ENCODE measurements at regions not wholly inside any gene's neighbourhood (a gene's known extent, or its start where the extent isn't known, plus 50 kb on each side); places are given as distances from the start of the nearest gene placed in this dataset.

- 88 to 97% (median 90%) methylated on average over 4 of the region's 4 CpGs for WGBS, 4 donors
- Histone ChIP-seq H3K27me3 (no peaks in the 10 kb centered on the region), H3K9me3 (no peaks in the 10 kb centered on the region), H3K27ac (no peak overlapping the region), H3K4me3 (no peak overlapping the region), H3K36me3 (no peaks in the 10 kb centered on the region), H3K4me1 (peaks cover 0 to 5% (median 0%) of the 10 kb centered on the region in 12 donors)
- TF ChIP-seq POLR2A (IDR thresholded peaks at IDR 0.05) = no peak
- TF ChIP-seq CTCF (IDR thresholded peaks at IDR 0.05) = no peak
- DNase-seq = no peak
- intact Hi-C loops (cut with DNase I) = no loop called here
- ATAC-seq = no peak
These were observed 344.9 kb downstream of the EFNA5 start for GRCh38 chr5:107325866-107326265.

- no peak for DNase-seq
These were observed 345.9 kb downstream of the EFNA5 start for GRCh38 chr5:107324809-107325208.

DNA sequence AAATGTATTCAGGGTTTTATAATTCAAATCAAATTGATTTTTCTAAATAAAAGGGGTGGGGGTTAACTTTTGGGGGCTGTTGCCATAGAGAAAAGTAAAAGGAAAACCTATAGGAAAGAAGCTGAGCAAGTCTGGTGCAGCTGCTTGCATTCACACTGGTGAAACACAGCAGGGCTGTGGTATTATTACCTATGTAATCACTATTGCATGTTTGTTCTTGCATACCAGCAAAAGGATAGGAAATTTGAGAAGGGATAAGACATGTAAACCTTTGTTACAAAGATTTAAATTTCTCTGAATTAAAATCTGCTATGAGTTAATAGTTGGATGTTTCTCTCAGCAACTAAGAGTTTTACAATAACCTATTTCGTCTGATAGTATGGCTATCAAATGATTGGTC is 346.7 kb downstream of the EFNA5 start:
- H3K36me3 ChIP-seq = no peaks in the 10 kb centered on the region
- DNase-seq (no peak), ATAC-seq (no peak)
- no peaks in the 10 kb centered on the region for H3K27me3 ChIP-seq
- TF ChIP-seq CTCF (IDR thresholded peaks at IDR 0.05) (no peak), POLR2A (IDR thresholded peaks at IDR 0.05) (no peak)
- no peaks in the 10 kb centered on the region for H3K9me3 ChIP-seq
- 85 to 92% (median 89%) methylated on average over 1 of the region's 1 CpG for WGBS, 4 donors
- no peak overlapping the region for H3K27ac ChIP-seq
- intact Hi-C loops (cut with DNase I) = no loop called here
- no peak overlapping the region for H3K4me3 ChIP-seq
- peaks cover 0 to 5% (median 0%) of the 10 kb centered on the region in 12 donors for H3K4me1 ChIP-seq

More at GRCh38 chr5:107324809-107325208, 345.9 kb downstream of the EFNA5 start:
- H3K36me3 ChIP-seq = no peaks in the 10 kb centered on the region
- peaks cover 0 to 5% (median 0%) of the 10 kb centered on the region in 12 donors for H3K4me1 ChIP-seq
- H3K27ac ChIP-seq = no peak overlapping the region
- intact Hi-C loops (cut with DNase I) = no loop called here
- no peaks in the 10 kb centered on the region for H3K27me3 ChIP-seq
- H3K4me3 ChIP-seq = no peak overlapping the region
- ATAC-seq = no peak
- H3K9me3 ChIP-seq = no peaks in the 10 kb centered on the region
- TF ChIP-seq POLR2A (IDR thresholded peaks at IDR 0.05) (no peak), CTCF (IDR thresholded peaks at IDR 0.05) (no peak)

DNA sequence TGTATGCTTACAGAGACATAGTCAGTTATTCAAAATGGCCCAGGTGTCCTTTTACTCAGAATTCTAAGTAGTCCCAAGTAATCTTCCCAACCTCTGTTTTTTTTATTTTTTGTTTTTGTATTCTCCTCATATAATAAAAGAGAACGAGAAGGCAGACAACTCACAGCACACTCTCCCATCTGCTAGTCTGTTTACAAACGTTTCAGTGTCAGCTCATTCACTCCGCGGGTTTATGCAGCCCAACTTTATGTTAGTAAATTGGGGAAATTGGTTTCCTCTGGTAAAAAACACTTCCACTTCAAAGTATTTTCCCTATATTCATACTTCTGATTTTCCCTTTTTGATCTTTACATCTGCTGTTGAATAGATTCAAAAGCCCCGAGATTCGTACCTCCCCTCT is 347.2 kb downstream of the EFNA5 start:
- 87 to 91% (median 89%) methylated on average over 6 of the region's 6 CpGs for WGBS, 4 donors
- ATAC-seq = no peak
- Histone ChIP-seq H3K9me3 (no peaks in the 10 kb centered on the region), H3K27me3 (no peaks in the 10 kb centered on the region), H3K27ac (no peak overlapping the region), H3K4me3 (no peak overlapping the region), H3K36me3 (no peaks in the 10 kb centered on the region), H3K4me1 (peaks cover 0 to 5% (median 0%) of the 10 kb centered on the region in 12 donors)
- TF ChIP-seq POLR2A (IDR thresholded peaks at IDR 0.05) = no peak
- no peak for TF ChIP-seq CTCF (IDR thresholded peaks at IDR 0.05)
- no peak for DNase-seq
- intact Hi-C loops (cut with DNase I) = no loop called here
